KOPT-K1 (cell line): ENCODE measurements at regions not wholly inside any gene's neighbourhood (a gene's known extent, or its start where the extent isn't known, plus 50 kb on each side); places are given as distances from the start of the nearest gene placed in this dataset.

Experiments used
- H3K27ac ChIP-seq: fragments of 200-600 bp; sonication (generic); 2 replicates; pipeline ENCODE4 v1.5.1; 2016; ENCODE audit warnings: antibody characterized with exemption, mild to moderate bottlenecking, low read depth, low read length; ENCODE audit not compliant: poor library complexity, severe bottlenecking
- H3K36me3 ChIP-seq: fragments of 200-600 bp; sonication (generic); 2 replicates; pipeline ENCODE4 v1.5.1; 2017; ENCODE audit warnings: antibody characterized with exemption, mild to moderate bottlenecking, low read length, moderate library complexity; ENCODE audit not compliant: insufficient read depth
- H3K9me3 ChIP-seq: fragments of 200-600 bp; sonication (generic); 2 replicates; pipeline ENCODE4 v1.5.1; 2017; ENCODE audit warnings: antibody characterized with exemption, low read length, mild to moderate bottlenecking; ENCODE audit not compliant: insufficient read depth, poor library complexity, severe bottlenecking

GRCh38 chr4:152269448-152270191 is 266.3 kb downstream of the FBXW7 start:
- H3K9me3 ChIP-seq: no peaks in the 10 kb centered on the region
- H3K27ac ChIP-seq: no peak overlapping the region
- no peaks in the 10 kb centered on the region for H3K36me3 ChIP-seq

- Histone ChIP-seq H3K9me3 (no peaks in the 10 kb centered on the region), H3K36me3 (no peaks in the 10 kb centered on the region), H3K27ac (no peak overlapping the region)
Observed at GRCh38 chr4:152267811-152268210, 268.1 kb downstream of the FBXW7 start.

GRCh38 chr4:152266831-152267480 is 268.9 kb downstream of the FBXW7 start:
- Histone ChIP-seq H3K36me3 (no peaks in the 10 kb centered on the region), H3K27ac (no peak overlapping the region), H3K9me3 (no peaks in the 10 kb centered on the region)

- Histone ChIP-seq H3K9me3 (peaks cover 7% of the 10 kb centered on the region), H3K27ac (no peak overlapping the region), H3K36me3 (no peaks in the 10 kb centered on the region)
Observed at GRCh38 chr4:152265149-152265621, 270.7 kb downstream of the FBXW7 start.

- peaks cover 15% of the 10 kb centered on the region for H3K9me3 ChIP-seq
- H3K36me3 ChIP-seq: no peaks in the 10 kb centered on the region
- no peak overlapping the region for H3K27ac ChIP-seq
Observed at GRCh38 chr4:152264106-152264505, 271.8 kb downstream of the FBXW7 start.

GRCh38 chr4:152259866-152260265 is 276.0 kb downstream of the FBXW7 start:
- no peak overlapping the region for H3K27ac ChIP-seq
- peaks cover 15% of the 10 kb centered on the region for H3K9me3 ChIP-seq
- H3K36me3 ChIP-seq: no peaks in the 10 kb centered on the region

GRCh38 chr4:152258804-152259708 is 276.8 kb downstream of the FBXW7 start:
- H3K27ac ChIP-seq: peak overlapping the region; percentile 54
- H3K9me3 ChIP-seq: peaks cover 15% of the 10 kb centered on the region

GRCh38 chr4:152258391-152258790 is 277.5 kb downstream of the FBXW7 start:
- no peaks in the 10 kb centered on the region for H3K36me3 ChIP-seq
- H3K9me3 ChIP-seq: peaks cover 15% of the 10 kb centered on the region
- peak overlapping the region; percentile 54 for H3K27ac ChIP-seq

More at GRCh38 chr4:152258804-152259708, 276.8 kb downstream of the FBXW7 start:
- no peaks in the 10 kb centered on the region for H3K36me3 ChIP-seq

GRCh38 chr4:152257601-152258066 is 278.3 kb downstream of the FBXW7 start:
- Histone ChIP-seq H3K27ac (peak overlapping the region; percentile 10), H3K36me3 (no peaks in the 10 kb centered on the region), H3K9me3 (peaks cover 15% of the 10 kb centered on the region)

- no peak overlapping the region for H3K27ac ChIP-seq
Observed at GRCh38 chr4:152256996-152257395, 278.9 kb downstream of the FBXW7 start.

GRCh38 chr4:152255437-152255836 is 280.5 kb downstream of the FBXW7 start:
- H3K9me3 ChIP-seq: peaks cover 15% of the 10 kb centered on the region
- no peaks in the 10 kb centered on the region for H3K36me3 ChIP-seq
- peak overlapping the region; percentile 15 for H3K27ac ChIP-seq

More at GRCh38 chr4:152256996-152257395, 278.9 kb downstream of the FBXW7 start:
- Histone ChIP-seq H3K9me3 (peaks cover 18% of the 10 kb centered on the region), H3K36me3 (no peaks in the 10 kb centered on the region)

GRCh38 chr4:152248347-152248746 is 287.5 kb downstream of the FBXW7 start:
- no peaks in the 10 kb centered on the region for H3K36me3 ChIP-seq
- no peak overlapping the region for H3K27ac ChIP-seq
- H3K9me3 ChIP-seq: peaks cover 5% of the 10 kb centered on the region

GRCh38 chr4:152247271-152247975 is 288.5 kb downstream of the FBXW7 start:
- H3K9me3 ChIP-seq: peaks cover 5% of the 10 kb centered on the region
- no peaks in the 10 kb centered on the region for H3K36me3 ChIP-seq
- no peak overlapping the region for H3K27ac ChIP-seq

- Histone ChIP-seq H3K36me3 (no peaks in the 10 kb centered on the region), H3K27ac (no peak overlapping the region), H3K9me3 (no peaks in the 10 kb centered on the region)
Observed at GRCh38 chr4:152246659-152247058, 289.2 kb downstream of the FBXW7 start.
